Naive B cell (primary cell): ENCODE measurements at regions not wholly inside any gene's neighbourhood (a gene's known extent, or its start where the extent isn't known, plus 50 kb on each side); places are given as distances from the start of the nearest gene placed in this dataset.

ENCODE experiments used
- ATAC-seq, 2 donors: fragments of 150-1000 bp; cut with Tn5 transposase; 2 replicates each; pipeline ENCODE4 v1.10.0; 2021; ENCODE audit warnings: low read depth in 2 of 2, mild to moderate bottlenecking in 2 of 2, moderate library complexity in 2 of 2
- DNase-seq: peaks from one replicate; pipeline ENCODE4 v3.0.0; 2022
- H3K27ac Mint-ChIP-seq, 6 donors: one replicate each; pipeline ENCODE4 v1.8.0; 2020 to 2022; ENCODE audit warnings: mild to moderate bottlenecking in 6 of 6, mixed read lengths in 6 of 6, moderate library complexity in 5 of 6, inconsistent platforms in 2 of 6
- H3K27me3 Mint-ChIP-seq, 3 donors: one replicate each; pipeline ENCODE4 v1.8.0; 2021 to 2022; ENCODE audit warnings: mixed read lengths in 3 of 3, mild to moderate bottlenecking in 1 of 3
- H3K36me3 Mint-ChIP-seq, 2 donors: one replicate each; pipeline ENCODE4 v1.8.0; 2020 to 2022; ENCODE audit warnings: mixed read lengths in 2 of 2, inconsistent platforms in 1 of 2, mild to moderate bottlenecking in 1 of 2
- H3K4me1 Mint-ChIP-seq, 3 donors: one replicate each; pipeline ENCODE4 v1.8.0; 2020 to 2022; ENCODE audit warnings: mixed read lengths in 3 of 3, inconsistent platforms in 1 of 3, mild to moderate bottlenecking in 1 of 3, moderate library complexity in 1 of 3
- H3K4me3 Mint-ChIP-seq, 8 donors: one replicate each; pipeline ENCODE4 v1.8.0; 2020 to 2022; ENCODE audit warnings: mild to moderate bottlenecking in 8 of 8, mixed read lengths in 8 of 8, moderate library complexity in 8 of 8, inconsistent platforms in 2 of 8
- H3K9me3 Mint-ChIP-seq, 7 donors: one replicate each; pipeline ENCODE4 v1.8.0; 2020 to 2022; ENCODE audit warnings: mixed read lengths in 7 of 7, mild to moderate bottlenecking in 5 of 7, inconsistent platforms in 2 of 7, moderate library complexity in 1 of 7

DNA sequence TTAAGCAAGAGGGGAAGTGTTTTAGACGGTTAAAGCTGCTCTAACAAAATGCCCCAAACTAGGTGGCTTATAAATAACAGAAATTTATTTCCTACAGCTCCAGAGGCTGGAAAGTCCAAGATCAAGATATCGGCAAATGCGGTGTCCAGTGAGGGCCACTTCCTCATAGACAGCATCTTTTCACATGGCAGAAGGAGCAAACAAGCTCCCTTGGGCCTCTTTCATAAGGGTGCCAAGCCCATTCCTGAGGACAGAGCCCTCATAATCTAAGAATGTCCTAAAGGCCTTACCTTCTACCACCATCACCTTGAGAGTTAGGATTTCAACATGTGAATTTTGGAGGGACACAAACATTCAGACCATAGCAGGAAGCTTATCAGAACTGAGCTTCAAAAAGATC, 57.3 kb upstream of the PPP1CB start:
- DNase-seq = no peak
- H3K27me3 Mint-ChIP-seq = peaks cover 0 to 10% (median 0%) of the 10 kb centered on the region in 3 donors
- no peak overlapping the region for H3K4me3 Mint-ChIP-seq
- H3K9me3 Mint-ChIP-seq = no peaks in the 10 kb centered on the region
- no peak overlapping the region for H3K27ac Mint-ChIP-seq
- no peaks in the 10 kb centered on the region for H3K36me3 Mint-ChIP-seq
- no peaks in the 10 kb centered on the region for H3K4me1 Mint-ChIP-seq
- ATAC-seq = no peak

DNA sequence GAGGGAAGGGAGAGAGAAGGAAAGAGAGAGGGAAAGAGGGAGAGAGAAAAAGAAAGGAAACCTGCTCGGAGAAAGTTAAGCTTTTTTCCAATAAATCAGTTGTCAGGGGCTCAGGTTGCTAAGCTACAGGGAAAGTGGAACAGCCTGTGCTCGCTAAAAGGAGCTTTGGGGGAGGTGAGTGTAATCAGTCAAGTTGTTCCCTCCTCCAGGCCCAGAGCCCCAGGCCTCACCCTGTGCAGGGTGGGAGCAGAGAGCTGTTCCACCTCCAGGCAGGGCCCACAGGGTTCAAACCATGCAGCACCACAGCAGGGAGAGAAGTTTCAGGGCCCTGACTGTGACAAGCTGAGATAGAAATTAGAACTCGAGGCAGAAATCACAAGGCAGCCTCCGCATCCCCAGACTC, 56.4 kb upstream of the PPP1CB start:
- DNase-seq = no peak
- H3K27ac Mint-ChIP-seq = no peak overlapping the region
- H3K27me3 Mint-ChIP-seq = peaks cover 0 to 10% (median 0%) of the 10 kb centered on the region in 3 donors
- ATAC-seq = no peak
- no peaks in the 10 kb centered on the region for H3K36me3 Mint-ChIP-seq
- H3K4me1 Mint-ChIP-seq = no peaks in the 10 kb centered on the region
- H3K4me3 Mint-ChIP-seq = no peak overlapping the region
- H3K9me3 Mint-ChIP-seq = no peaks in the 10 kb centered on the region

DNA sequence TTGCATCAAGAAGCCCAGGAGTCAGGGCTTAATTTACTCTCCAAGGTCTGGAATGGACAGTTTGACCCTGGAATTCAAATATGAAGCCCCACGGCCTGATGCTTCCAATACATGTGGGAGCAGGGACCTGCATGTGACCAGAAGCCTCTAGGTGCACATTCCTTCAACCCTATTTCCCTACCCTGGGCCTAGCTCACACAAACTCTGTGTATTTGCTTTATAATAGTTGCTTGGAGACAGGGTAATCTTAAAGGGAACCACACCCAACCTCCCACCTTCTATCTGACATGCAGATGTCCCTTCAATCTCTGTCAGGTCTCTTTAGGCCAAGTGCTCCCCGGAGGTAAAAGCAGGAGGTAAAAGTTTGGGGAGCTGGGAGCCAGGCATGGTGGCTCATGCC, 55.4 kb upstream of the PPP1CB start:
- Mint-ChIP-seq H3K4me1 (no peaks in the 10 kb centered on the region), H3K36me3 (no peaks in the 10 kb centered on the region), H3K27me3 (peaks cover 0 to 10% (median 0%) of the 10 kb centered on the region in 3 donors), H3K9me3 (no peaks in the 10 kb centered on the region), H3K27ac (no peak overlapping the region), H3K4me3 (no peak overlapping the region)
- no peak for DNase-seq
- ATAC-seq = no peak

DNA sequence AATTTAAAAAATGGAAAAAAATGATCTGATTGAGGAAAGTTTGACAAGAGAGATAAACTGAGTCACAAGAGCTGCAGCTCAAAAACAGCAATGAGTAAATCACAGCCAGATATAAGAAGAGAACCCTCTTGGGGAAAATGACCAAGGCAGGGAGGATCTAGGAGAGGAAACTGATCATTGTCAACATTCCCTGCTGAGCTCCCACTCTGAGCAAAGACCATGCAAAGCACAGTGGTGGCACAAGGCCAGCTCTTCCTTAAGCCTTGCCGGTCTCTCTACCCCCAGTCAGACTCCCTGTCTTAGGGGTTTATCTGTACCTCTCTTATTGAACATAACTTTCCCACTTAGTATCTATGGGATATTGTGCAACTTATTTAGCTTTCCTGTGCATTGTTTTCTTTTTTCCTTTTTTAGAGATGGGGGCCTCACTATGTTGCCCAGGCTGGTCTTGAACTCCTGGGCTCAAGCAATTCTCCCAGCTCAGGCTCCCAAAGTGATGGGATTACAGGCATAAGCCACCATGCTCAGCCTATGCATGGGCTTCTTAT, 54.0 kb upstream of the PPP1CB start:
- Mint-ChIP-seq H3K4me3 (no peak overlapping the region), H3K27me3 (peaks cover 0 to 4% (median 0%) of the 10 kb centered on the region in 3 donors), H3K36me3 (no peaks in the 10 kb centered on the region), H3K4me1 (no peaks in the 10 kb centered on the region), H3K27ac (peak overlapping the region in 1 of 6 donors; percentile 2), H3K9me3 (peaks cover 0 to 5% (median 0%) of the 10 kb centered on the region in 7 donors)
- ATAC-seq (no peak), DNase-seq (no peak)

DNA sequence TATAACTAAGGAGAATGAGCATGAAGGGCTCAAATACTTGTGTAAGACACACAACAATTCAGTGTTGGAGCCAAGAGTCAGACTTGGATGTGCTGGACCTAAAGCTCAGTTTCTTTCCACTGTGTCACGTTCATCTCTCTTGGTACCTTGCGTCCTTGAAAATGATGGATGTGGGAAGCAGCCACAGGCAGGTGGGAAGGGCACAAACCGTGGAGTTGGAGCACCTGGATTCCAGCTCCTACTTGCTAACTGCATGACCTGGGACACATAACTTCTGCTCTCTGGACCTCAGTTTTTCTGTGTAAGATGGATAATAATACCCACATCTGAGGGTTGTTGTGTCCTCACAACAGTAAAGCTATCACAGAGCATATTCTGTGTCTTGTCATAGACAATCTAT, 53.1 kb upstream of the PPP1CB start:
- no peak for ATAC-seq
- no peak overlapping the region for H3K4me3 Mint-ChIP-seq
- no peaks in the 10 kb centered on the region for H3K36me3 Mint-ChIP-seq

More for the DNA sequence above, 53.1 kb upstream of the PPP1CB start:
- no peak for DNase-seq
- peaks cover 0 to 7% (median 0%) of the 10 kb centered on the region in 7 donors for H3K9me3 Mint-ChIP-seq
- peaks cover 0 to 2% (median 0%) of the 10 kb centered on the region in 3 donors for H3K4me1 Mint-ChIP-seq
- H3K27ac Mint-ChIP-seq = no peak overlapping the region
- H3K27me3 Mint-ChIP-seq = no peaks in the 10 kb centered on the region
